Breast epithelium (tissue), 4 donors: ENCODE measurements at regions not wholly inside any gene's neighbourhood (a gene's known extent, or its start where the extent isn't known, plus 50 kb on each side); places are given as distances from the start of the nearest gene placed in this dataset.

Source experiments
- DNase-seq, 2 donors: peaks; one replicate each; pipeline ENCODE4 v3.0.0-alpha.2; 2019; ENCODE audit warnings: low spot score in 2 of 2
- H3K27ac ChIP-seq, 2 donors: fragments of 200-600 bp; sonication (generic) in 1 of 2; one replicate each; pipeline ENCODE4 v1.5.1; 2016 to 2019; ENCODE audit warnings: mild to moderate bottlenecking in 1 of 2
- H3K27me3 ChIP-seq, 2 donors: fragments of 200-600 bp; sonication (generic) in 1 of 2; one replicate each; pipeline versions ENCODE4 v1.5.1 to v1.6.0; 2017 to 2019; ENCODE audit warnings: control low read depth in 1 of 2, mild to moderate bottlenecking in 1 of 2
- H3K36me3 ChIP-seq: fragments of 200-600 bp; one replicate; pipeline ENCODE4 v1.5.1; 2019
- H3K4me1 ChIP-seq, 2 donors: fragments of 200-600 bp; sonication (generic); one replicate each; pipeline ENCODE4 v1.5.1; 2016 to 2019; ENCODE audit warnings: control low read depth in 1 of 2
- H3K4me3 ChIP-seq, 3 donors: fragments of 200-600 bp; sonication (generic); 1 replicate in 2 of 3; 2 replicates in 1 of 3; pipeline ENCODE4 v1.5.1; 2016 to 2019; ENCODE audit warnings: mild to moderate bottlenecking in 3 of 3, moderate library complexity in 2 of 3
- H3K9me3 ChIP-seq, 2 donors: fragments of 200-600 bp; sonication (generic) in 1 of 2; one replicate each; pipeline ENCODE4 v1.5.1; 2016 to 2019; ENCODE audit warnings: control low read depth in 1 of 2
- CTCF ChIP-seq, 3 donors: fragments of 450-650 bp; IDR thresholded peaks; one replicate each; pipeline ENCODE4 v1.5.1; 2016 to 2017; ENCODE audit warnings: antibody characterized with exemption in 3 of 3, mild to moderate bottlenecking in 3 of 3, moderate library complexity in 3 of 3
- POLR2A ChIP-seq: fragments of 450-650 bp; IDR thresholded peaks from one replicate; pipeline ENCODE4 v1.6.1; 2016; ENCODE audit warnings: antibody characterized with exemption, mild to moderate bottlenecking, moderate library complexity
- POLR2AphosphoS5 ChIP-seq, 3 donors: sonication (generic); formaldehyde crosslinking; IDR thresholded peaks; one replicate each; pipeline ENCODE4 v1.6.1; 2017; ENCODE audit warnings: antibody characterized with exemption in 3 of 3
- intact Hi-C: fragments of 100-400 bp; cut with DNase I; formaldehyde crosslinking; loops from one replicate; pipeline ENCODE4 v1.15.1; 2023; ENCODE audit warnings: low total_unique reads

- no peak for DNase-seq
- H3K27me3 ChIP-seq, result no peaks in the 10 kb centered on the region
- H3K4me1 ChIP-seq, result no peaks in the 10 kb centered on the region
- no peaks in the 10 kb centered on the region for H3K36me3 ChIP-seq
- TF ChIP-seq POLR2AphosphoS5 (IDR thresholded peaks at IDR 0.05) (no peak), POLR2A (no peak), CTCF (IDR thresholded peaks at IDR 0.05) (no peak)
- intact Hi-C loops, result no loop called here
- H3K9me3 ChIP-seq, result no peaks in the 10 kb centered on the region
- H3K4me3 ChIP-seq, result no peak overlapping the region
- H3K27ac ChIP-seq, result no peak overlapping the region
Observed at GRCh38 chr15:37483779-37484178, 383.4 kb upstream of the MEIS2 start.

- H3K27me3 ChIP-seq, result no peaks in the 10 kb centered on the region
- no peak overlapping the region for H3K4me3 ChIP-seq
- no peaks in the 10 kb centered on the region for H3K9me3 ChIP-seq
- no peaks in the 10 kb centered on the region for H3K4me1 ChIP-seq
- intact Hi-C loops, result no loop called here
- no peak for DNase-seq
- TF ChIP-seq POLR2AphosphoS5 (IDR thresholded peaks at IDR 0.05) (no peak), POLR2A (no peak), CTCF (IDR thresholded peaks at IDR 0.05) (no peak)
- no peaks in the 10 kb centered on the region for H3K36me3 ChIP-seq
- H3K27ac ChIP-seq, result no peak overlapping the region
Observed at GRCh38 chr15:37485056-37485455, 384.7 kb upstream of the MEIS2 start.

GRCh38 chr15:37490707-37491106 lies 390.4 kb upstream of the MEIS2 start:
- DNase-seq, result no peak
- TF ChIP-seq POLR2AphosphoS5 (IDR thresholded peaks at IDR 0.05) (no peak), POLR2A (no peak)
- Histone ChIP-seq H3K27ac (no peak overlapping the region), H3K36me3 (no peaks in the 10 kb centered on the region), H3K27me3 (no peaks in the 10 kb centered on the region), H3K4me3 (no peak overlapping the region), H3K4me1 (no peaks in the 10 kb centered on the region), H3K9me3 (no peaks in the 10 kb centered on the region)
- intact Hi-C loops, result no loop called here

GRCh38 chr15:37516621-37517020 lies 416.3 kb upstream of the MEIS2 start:
- no peak for DNase-seq
- intact Hi-C loops, result no loop called here

GRCh38 chr15:37517191-37517895 lies 417.0 kb upstream of the MEIS2 start:
- Histone ChIP-seq H3K4me3 (no peak overlapping the region), H3K36me3 (no peaks in the 10 kb centered on the region), H3K27ac (no peak overlapping the region), H3K4me1 (no peaks in the 10 kb centered on the region), H3K27me3 (no peaks in the 10 kb centered on the region), H3K9me3 (no peaks in the 10 kb centered on the region)
- no peak for TF ChIP-seq POLR2A
- TF ChIP-seq CTCF (IDR thresholded peaks at IDR 0.05), result no peak
- TF ChIP-seq POLR2AphosphoS5 (IDR thresholded peaks at IDR 0.05), result no peak
- intact Hi-C loops, result no loop called here
- no peak for DNase-seq

More at GRCh38 chr15:37516621-37517020, 416.3 kb upstream of the MEIS2 start:
- no peaks in the 10 kb centered on the region for H3K27me3 ChIP-seq
- H3K9me3 ChIP-seq, result no peaks in the 10 kb centered on the region
- H3K36me3 ChIP-seq, result no peaks in the 10 kb centered on the region
- H3K4me3 ChIP-seq, result no peak overlapping the region
- H3K27ac ChIP-seq, result no peak overlapping the region
- no peak for TF ChIP-seq POLR2A
- TF ChIP-seq CTCF (IDR thresholded peaks at IDR 0.05), result no peak
- no peak for TF ChIP-seq POLR2AphosphoS5 (IDR thresholded peaks at IDR 0.05)
- no peaks in the 10 kb centered on the region for H3K4me1 ChIP-seq
